Liver (tissue), 3 donors: ENCODE measurements at regions not wholly inside any gene's neighbourhood (a gene's known extent, or its start where the extent isn't known, plus 50 kb on each side); places are given as distances from the start of the nearest gene placed in this dataset.

ENCODE experiments used
- EGR1 ChIP-seq, 2 donors: IDR thresholded peaks; 2 replicates each; pipeline ENCODE4 v1.6.1; 2016 to 2018; ENCODE audit warnings: antibody characterized with exemption in 2 of 2, low read depth in 2 of 2
- FOXA1 ChIP-seq: IDR thresholded peaks from 2 replicates; pipeline ENCODE4 v1.6.1; 2016; ENCODE audit warnings: antibody characterized with exemption
- GABPA ChIP-seq, 2 donors: IDR thresholded peaks in 1 of 2; conservative IDR thresholded peaks in 1 of 2; 2 replicates each; pipeline ENCODE4 v1.6.1; 2016; ENCODE audit warnings: antibody characterized with exemption in 2 of 2, mild to moderate bottlenecking in 1 of 2, moderate library complexity in 1 of 2
- HNF4G ChIP-seq: IDR thresholded peaks from 2 replicates; pipeline ENCODE4 v1.6.1; 2016; ENCODE audit warnings: antibody characterized with exemption
- JUND ChIP-seq, 2 donors: IDR thresholded peaks; 2 replicates each; pipeline ENCODE4 v1.6.1; 2016; ENCODE audit warnings: antibody characterized with exemption in 2 of 2
- RAD21 ChIP-seq, 2 donors: IDR thresholded peaks; 2 replicates each; pipeline ENCODE4 v1.6.1; 2016; ENCODE audit warnings: antibody characterized with exemption in 2 of 2, mild to moderate bottlenecking in 2 of 2
- YY1 ChIP-seq: IDR thresholded peaks from 2 replicates; pipeline ENCODE4 v1.6.1; 2016; ENCODE audit warnings: antibody characterized with exemption, mild to moderate bottlenecking
- TF ChIP-seq, protein P1 (sequence below): fragments of 150-350 bp; IDR thresholded peaks from 2 replicates; pipeline ENCODE4 v1.5.1; 2017; ENCODE audit warnings: improper control_type of control experiment, low read depth, low read length; ENCODE audit not compliant: missing input control
- TF ChIP-seq, protein P2 (sequence below): IDR thresholded peaks from 2 replicates; pipeline ENCODE4 v1.6.1; 2016; ENCODE audit warnings: antibody characterized with exemption
- TF ChIP-seq, protein P3 (sequence below): IDR thresholded peaks from 2 replicates; pipeline ENCODE4 v1.6.1; 2016; ENCODE audit warnings: antibody characterized with exemption
- donor health status: healthy.
- donor health status: healthy.

DNA sequence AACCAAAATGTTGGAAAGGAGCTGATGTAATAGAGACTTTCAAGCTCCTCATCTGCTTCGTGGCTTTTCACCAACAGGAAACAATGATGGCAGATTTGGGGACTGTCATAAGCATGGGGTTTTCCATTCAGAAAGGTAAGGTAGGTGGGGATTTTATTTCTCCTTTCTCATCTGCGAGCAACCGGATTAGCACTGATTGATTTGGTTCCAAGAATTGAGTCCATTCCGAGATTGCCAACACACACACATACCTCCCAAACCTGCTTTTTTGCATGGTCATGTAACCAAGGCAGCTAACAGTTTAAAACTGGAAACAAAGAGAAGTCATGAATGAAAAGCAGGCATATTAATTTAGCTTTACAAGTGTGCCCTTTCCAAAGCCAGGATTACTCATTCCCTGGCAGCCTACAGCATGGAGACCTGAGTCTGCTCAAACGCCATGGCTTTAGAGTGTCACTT lies 63.0 kb upstream of the LNX1 start:
- TF ChIP-seq GABPA (IDR thresholded peaks at IDR 0.05 in 1 of 2, conservative IDR thresholded peaks at IDR 0.05 in 1 of 2) (no peak), JUND (IDR thresholded peaks at IDR 0.05) (no peak), HNF4G (no peak), RAD21 (IDR thresholded peaks at IDR 0.05) (no peak), YY1 (no peak), FOXA1 (no peak), EGR1 (IDR thresholded peaks at IDR 0.05; ENCODE audit: low read depth in 2 of 2) (no peak)
- TF ChIP-seq, protein P1, sequence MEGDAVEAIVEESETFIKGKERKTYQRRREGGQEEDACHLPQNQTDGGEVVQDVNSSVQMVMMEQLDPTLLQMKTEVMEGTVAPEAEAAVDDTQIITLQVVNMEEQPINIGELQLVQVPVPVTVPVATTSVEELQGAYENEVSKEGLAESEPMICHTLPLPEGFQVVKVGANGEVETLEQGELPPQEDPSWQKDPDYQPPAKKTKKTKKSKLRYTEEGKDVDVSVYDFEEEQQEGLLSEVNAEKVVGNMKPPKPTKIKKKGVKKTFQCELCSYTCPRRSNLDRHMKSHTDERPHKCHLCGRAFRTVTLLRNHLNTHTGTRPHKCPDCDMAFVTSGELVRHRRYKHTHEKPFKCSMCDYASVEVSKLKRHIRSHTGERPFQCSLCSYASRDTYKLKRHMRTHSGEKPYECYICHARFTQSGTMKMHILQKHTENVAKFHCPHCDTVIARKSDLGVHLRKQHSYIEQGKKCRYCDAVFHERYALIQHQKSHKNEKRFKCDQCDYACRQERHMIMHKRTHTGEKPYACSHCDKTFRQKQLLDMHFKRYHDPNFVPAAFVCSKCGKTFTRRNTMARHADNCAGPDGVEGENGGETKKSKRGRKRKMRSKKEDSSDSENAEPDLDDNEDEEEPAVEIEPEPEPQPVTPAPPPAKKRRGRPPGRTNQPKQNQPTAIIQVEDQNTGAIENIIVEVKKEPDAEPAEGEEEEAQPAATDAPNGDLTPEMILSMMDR, result no peak
- TF ChIP-seq, protein P2, sequence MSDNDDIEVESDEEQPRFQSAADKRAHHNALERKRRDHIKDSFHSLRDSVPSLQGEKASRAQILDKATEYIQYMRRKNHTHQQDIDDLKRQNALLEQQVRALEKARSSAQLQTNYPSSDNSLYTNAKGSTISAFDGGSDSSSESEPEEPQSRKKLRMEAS, result no peak
- TF ChIP-seq, protein P3, sequence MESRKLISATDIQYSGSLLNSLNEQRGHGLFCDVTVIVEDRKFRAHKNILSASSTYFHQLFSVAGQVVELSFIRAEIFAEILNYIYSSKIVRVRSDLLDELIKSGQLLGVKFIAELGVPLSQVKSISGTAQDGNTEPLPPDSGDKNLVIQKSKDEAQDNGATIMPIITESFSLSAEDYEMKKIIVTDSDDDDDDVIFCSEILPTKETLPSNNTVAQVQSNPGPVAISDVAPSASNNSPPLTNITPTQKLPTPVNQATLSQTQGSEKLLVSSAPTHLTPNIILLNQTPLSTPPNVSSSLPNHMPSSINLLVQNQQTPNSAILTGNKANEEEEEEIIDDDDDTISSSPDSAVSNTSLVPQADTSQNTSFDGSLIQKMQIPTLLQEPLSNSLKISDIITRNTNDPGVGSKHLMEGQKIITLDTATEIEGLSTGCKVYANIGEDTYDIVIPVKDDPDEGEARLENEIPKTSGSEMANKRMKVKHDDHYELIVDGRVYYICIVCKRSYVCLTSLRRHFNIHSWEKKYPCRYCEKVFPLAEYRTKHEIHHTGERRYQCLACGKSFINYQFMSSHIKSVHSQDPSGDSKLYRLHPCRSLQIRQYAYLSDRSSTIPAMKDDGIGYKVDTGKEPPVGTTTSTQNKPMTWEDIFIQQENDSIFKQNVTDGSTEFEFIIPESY, result no peak
